OCI-LY1 (cell line): ENCODE measurements at regions not wholly inside any gene's neighbourhood (a gene's known extent, or its start where the extent isn't known, plus 50 kb on each side); places are given as distances from the start of the nearest gene placed in this dataset.

ENCODE experiments used
- H2AFZ ChIP-seq: fragments of 200-600 bp; sonication (generic), shearing (Covaris generic); 2 replicates; pipeline ENCODE4 v1.6.0; 2014; ENCODE audit warnings: antibody characterized with exemption, mild to moderate bottlenecking, low read length
- H3F3A ChIP-seq: fragments of 200-600 bp; sonication (generic), shearing (Covaris generic); 2 replicates; pipeline ENCODE4 v1.6.0; 2014; ENCODE audit warnings: mild to moderate bottlenecking, antibody characterized with exemption, low read length, moderate library complexity; ENCODE audit not compliant: insufficient read depth
- H3K27ac ChIP-seq: fragments of 200-600 bp; sonication (generic); 2 replicates; pipeline ENCODE4 v1.5.1; 2014; ENCODE audit warnings: low read length, mixed run types, mild to moderate bottlenecking, low read depth; ENCODE audit not compliant: poor library complexity, severe bottlenecking
- H3K27me3 ChIP-seq: fragments of 200-600 bp; sonication (generic); 2 replicates; pipeline ENCODE4 v1.6.0; 2014; ENCODE audit warnings: antibody characterized with exemption, mild to moderate bottlenecking, low read length, moderate library complexity; ENCODE audit not compliant: insufficient read depth
- H3K36me3 ChIP-seq: fragments of 200-600 bp; sonication (generic); 2 replicates; pipeline ENCODE4 v1.6.1; 2014; ENCODE audit warnings: mild to moderate bottlenecking, antibody characterized with exemption, low read length, moderate library complexity, mixed read lengths; ENCODE audit not compliant: insufficient read depth
- H3K4me1 ChIP-seq: fragments of 200-600 bp; sonication (generic); 2 replicates; pipeline ENCODE4 v1.5.1; 2014; ENCODE audit warnings: mild to moderate bottlenecking, low read length, moderate library complexity; ENCODE audit not compliant: insufficient read depth, severe bottlenecking
- H3K4me2 ChIP-seq: fragments of 200-600 bp; sonication (generic), shearing (Covaris generic); 2 replicates; pipeline ENCODE4 v1.6.1; 2014; ENCODE audit warnings: low read length
- H3K4me3 ChIP-seq: fragments of 200-600 bp; sonication (generic); 2 replicates; pipeline ENCODE4 v1.5.1; 2014; ENCODE audit warnings: low read length, low read depth, mild to moderate bottlenecking, mixed read lengths; ENCODE audit not compliant: poor library complexity, severe bottlenecking
- H3K79me2 ChIP-seq: fragments of 200-600 bp; shearing (Covaris generic); 2 replicates; pipeline ENCODE4 v1.6.1; 2016; ENCODE audit warnings: mixed run types, low read length, mixed read lengths; ENCODE audit not compliant: insufficient read depth
- H3K9ac ChIP-seq: fragments of 200-600 bp; sonication (generic), shearing (Covaris generic); 2 replicates; pipeline ENCODE4 v1.6.1; 2014; ENCODE audit warnings: mild to moderate bottlenecking, low read length, mixed read lengths
- H3K9me2 ChIP-seq: fragments of 200-600 bp; sonication (generic), shearing (Covaris generic); 2 replicates; pipeline ENCODE4 v1.6.1; 2014; ENCODE audit warnings: low read depth, mild to moderate bottlenecking, low read length, mixed read lengths
- H3K9me3 ChIP-seq: fragments of 200-600 bp; shearing (Covaris generic); 2 replicates; pipeline ENCODE4 v1.6.1; 2014; ENCODE audit warnings: low read length, mixed read lengths
- H4K20me1 ChIP-seq: fragments of 200-600 bp; sonication (generic), shearing (Covaris generic); 2 replicates; pipeline ENCODE4 v1.6.0; 2016; ENCODE audit warnings: mild to moderate bottlenecking, low read length; ENCODE audit not compliant: insufficient read depth
- EZH2 ChIP-seq: fragments of 200-600 bp; sonication (generic), shearing (Covaris generic); IDR thresholded peaks from 2 replicates; pipeline ENCODE4 v1.8.0; 2017; ENCODE audit warnings: borderline replicate concordance, mixed run types, mild to moderate bottlenecking, antibody characterized with exemption, low read length, moderate library complexity, mixed read lengths
- TF ChIP-seq, protein P1 (sequence below): fragments of 200-600 bp; sonication (generic), shearing (Covaris generic); IDR thresholded peaks from 2 replicates; pipeline ENCODE4 v1.5.1; 2017; ENCODE audit warnings: mild to moderate bottlenecking, antibody characterized with exemption, low read length, moderate library complexity, mixed read lengths

DNA sequence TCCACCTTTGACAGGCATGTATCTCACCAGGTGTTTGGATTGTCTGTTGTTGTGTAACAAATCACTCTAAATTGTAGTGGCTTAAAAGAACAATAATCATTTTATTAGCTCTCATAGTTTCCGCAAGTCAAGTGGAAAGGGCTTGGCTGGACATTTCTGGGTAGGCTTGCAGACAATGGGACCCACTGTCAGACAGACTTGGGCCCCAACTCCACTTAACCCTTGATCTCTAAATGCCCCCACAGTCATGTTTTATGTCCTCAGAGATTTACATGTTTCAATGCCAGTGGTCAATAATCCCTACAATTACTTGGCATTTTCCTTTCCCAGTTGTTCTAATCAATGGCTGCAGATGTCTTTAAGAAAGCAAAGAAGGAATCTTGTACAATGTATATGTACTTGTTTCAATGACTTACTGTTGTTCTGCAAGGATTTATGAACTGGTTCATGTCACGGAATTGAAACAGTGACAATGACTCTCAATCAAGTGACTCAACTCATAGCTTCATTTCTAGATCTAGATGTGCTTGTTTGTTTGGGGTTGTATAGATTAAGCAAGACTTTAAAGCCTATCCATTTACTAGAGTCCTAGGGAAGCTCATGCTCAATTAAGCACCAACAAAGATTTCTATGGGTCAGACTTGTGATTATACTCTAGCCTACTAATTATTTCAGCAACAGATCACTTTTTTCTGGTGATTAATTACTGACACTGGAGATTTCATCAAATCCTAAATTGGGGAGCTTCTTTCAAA, 510.1 kb upstream of the NBEA start:
- Histone ChIP-seq H4K20me1 (no peaks in the 10 kb centered on the region), H3K36me3 (no peaks in the 10 kb centered on the region), H3K4me2 (no peak overlapping the region), H3K79me2 (no peaks in the 10 kb centered on the region), H3K4me1 (no peaks in the 10 kb centered on the region), H3K9ac (no peak overlapping the region), H3K9me3 (no peaks in the 10 kb centered on the region), H3K27ac (no peak overlapping the region), H2AFZ (no peak overlapping the region), H3K27me3 (no peaks in the 10 kb centered on the region), H3K4me3 (no peak overlapping the region), H3K9me2 (no peaks in the 10 kb centered on the region), H3F3A (no peaks in the 10 kb centered on the region)
- TF ChIP-seq, protein P1, sequence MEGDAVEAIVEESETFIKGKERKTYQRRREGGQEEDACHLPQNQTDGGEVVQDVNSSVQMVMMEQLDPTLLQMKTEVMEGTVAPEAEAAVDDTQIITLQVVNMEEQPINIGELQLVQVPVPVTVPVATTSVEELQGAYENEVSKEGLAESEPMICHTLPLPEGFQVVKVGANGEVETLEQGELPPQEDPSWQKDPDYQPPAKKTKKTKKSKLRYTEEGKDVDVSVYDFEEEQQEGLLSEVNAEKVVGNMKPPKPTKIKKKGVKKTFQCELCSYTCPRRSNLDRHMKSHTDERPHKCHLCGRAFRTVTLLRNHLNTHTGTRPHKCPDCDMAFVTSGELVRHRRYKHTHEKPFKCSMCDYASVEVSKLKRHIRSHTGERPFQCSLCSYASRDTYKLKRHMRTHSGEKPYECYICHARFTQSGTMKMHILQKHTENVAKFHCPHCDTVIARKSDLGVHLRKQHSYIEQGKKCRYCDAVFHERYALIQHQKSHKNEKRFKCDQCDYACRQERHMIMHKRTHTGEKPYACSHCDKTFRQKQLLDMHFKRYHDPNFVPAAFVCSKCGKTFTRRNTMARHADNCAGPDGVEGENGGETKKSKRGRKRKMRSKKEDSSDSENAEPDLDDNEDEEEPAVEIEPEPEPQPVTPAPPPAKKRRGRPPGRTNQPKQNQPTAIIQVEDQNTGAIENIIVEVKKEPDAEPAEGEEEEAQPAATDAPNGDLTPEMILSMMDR = no peak
- no peak for TF ChIP-seq EZH2

DNA sequence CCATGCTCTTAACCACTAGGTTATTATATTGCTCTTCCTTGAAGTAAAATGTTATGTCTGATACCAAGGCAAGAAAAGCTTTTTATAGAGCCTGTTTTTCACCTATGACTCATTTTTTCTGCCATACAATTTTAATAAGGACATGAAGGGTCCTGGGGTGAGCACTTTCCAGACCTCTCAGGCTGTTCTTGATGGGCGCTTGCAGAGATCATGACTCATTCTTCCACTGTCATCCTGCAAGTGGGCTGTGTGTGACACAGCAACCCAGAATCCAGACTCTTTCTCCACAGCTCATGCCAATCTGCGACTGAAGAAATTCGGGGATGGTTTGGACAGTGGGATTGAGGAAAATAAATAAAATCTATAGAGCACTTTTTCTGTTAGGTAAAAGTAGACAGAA, 506.7 kb upstream of the NBEA start:
- no peak overlapping the region for H3K9ac ChIP-seq
- H3K27me3 ChIP-seq = no peaks in the 10 kb centered on the region
- H4K20me1 ChIP-seq = no peaks in the 10 kb centered on the region
- no peak overlapping the region for H2AFZ ChIP-seq
- TF ChIP-seq, protein P1 = no peak
- no peak for TF ChIP-seq EZH2
- H3K36me3 ChIP-seq = no peaks in the 10 kb centered on the region
- H3K4me2 ChIP-seq = no peak overlapping the region
- H3K9me3 ChIP-seq = no peaks in the 10 kb centered on the region
- H3K9me2 ChIP-seq = no peaks in the 10 kb centered on the region
- no peak overlapping the region for H3K4me3 ChIP-seq
- no peak overlapping the region for H3K27ac ChIP-seq
- no peaks in the 10 kb centered on the region for H3K79me2 ChIP-seq
- H3K4me1 ChIP-seq = no peaks in the 10 kb centered on the region
- H3F3A ChIP-seq = no peaks in the 10 kb centered on the region

DNA sequence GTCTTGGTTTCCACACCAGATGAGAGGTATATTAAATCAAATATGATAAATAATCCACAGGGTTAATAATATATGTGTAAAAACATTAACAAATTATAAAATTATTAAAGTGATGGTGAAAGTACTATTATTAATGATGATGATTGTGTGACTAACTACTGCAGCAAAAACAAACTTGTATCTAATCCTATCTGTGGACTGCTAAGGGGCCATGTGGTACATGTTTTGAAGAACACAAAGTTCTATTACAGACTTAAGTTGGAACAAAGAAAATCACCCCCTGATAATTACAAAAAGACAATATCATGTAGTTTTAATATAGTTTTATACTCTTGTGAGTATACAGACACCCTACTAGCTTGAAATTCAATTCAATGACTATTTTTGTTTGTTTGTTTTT, 504.2 kb upstream of the NBEA start:
- Histone ChIP-seq H3K79me2 (no peaks in the 10 kb centered on the region), H3F3A (no peaks in the 10 kb centered on the region), H3K9ac (no peak overlapping the region), H3K4me1 (no peaks in the 10 kb centered on the region), H3K27me3 (no peaks in the 10 kb centered on the region), H3K9me3 (no peaks in the 10 kb centered on the region), H2AFZ (no peak overlapping the region), H3K4me2 (no peak overlapping the region), H3K4me3 (no peak overlapping the region), H3K9me2 (no peaks in the 10 kb centered on the region), H3K36me3 (no peaks in the 10 kb centered on the region), H4K20me1 (no peaks in the 10 kb centered on the region), H3K27ac (no peak overlapping the region)
- no peak for TF ChIP-seq EZH2
- TF ChIP-seq, protein P1 = no peak
